H9 (cell line): ENCODE measurements at regions not wholly inside any gene's neighbourhood (a gene's known extent, or its start where the extent isn't known, plus 50 kb on each side); places are given as distances from the start of the nearest gene placed in this dataset.

Experiments
- DNase-seq: peaks from one replicate; pipeline ENCODE4 v3.0.0-alpha.2; 2017
- H2AFZ ChIP-seq: one replicate; pipeline ENCODE4 v1.6.1; 2013; ENCODE audit warnings: mild to moderate bottlenecking, low read length, control low read depth, moderate library complexity
- H2AK5ac ChIP-seq: 2 replicates; pipeline ENCODE4 v1.6.1; 2013; ENCODE audit warnings: low read length, control low read depth, mixed read lengths; ENCODE audit not compliant: insufficient read length
- H2BK120ac ChIP-seq: one replicate; pipeline ENCODE4 v1.6.1; 2013; ENCODE audit warnings: low read depth, mild to moderate bottlenecking, low read length, control low read depth, inconsistent platforms; ENCODE audit not compliant: poor library complexity, severe bottlenecking
- H2BK12ac ChIP-seq: 2 replicates; pipeline ENCODE4 v1.6.1; 2013; ENCODE audit warnings: low read length, control low read depth, mixed read lengths, low read depth; ENCODE audit not compliant: insufficient read length
- H2BK15ac ChIP-seq: 2 replicates; pipeline ENCODE4 v1.6.1; 2013; ENCODE audit warnings: low read depth, low read length, control low read depth
- H2BK20ac ChIP-seq: one replicate; pipeline ENCODE4 v1.6.1; 2013; ENCODE audit warnings: low read depth, mild to moderate bottlenecking, low read length, control low read depth, inconsistent platforms; ENCODE audit not compliant: poor library complexity, severe bottlenecking
- H2BK5ac ChIP-seq: 2 replicates; pipeline ENCODE4 v1.6.1; 2013; ENCODE audit warnings: low read length, control low read depth, mixed read lengths; ENCODE audit not compliant: insufficient read length
- H3K14ac ChIP-seq: 2 replicates; pipeline ENCODE4 v1.6.1; 2013; ENCODE audit warnings: low read length, control low read depth; ENCODE audit not compliant: insufficient read depth
- H3K18ac ChIP-seq: 2 replicates; pipeline ENCODE4 v1.6.1; 2013; ENCODE audit warnings: low read depth, mild to moderate bottlenecking, mixed read lengths, low read length, control low read depth; ENCODE audit not compliant: insufficient read length
- H3K23ac ChIP-seq: 2 replicates; pipeline ENCODE4 v1.6.1; 2013; ENCODE audit warnings: low read length, control low read depth, mixed read lengths, low read depth; ENCODE audit not compliant: insufficient read length
- H3K23me2 ChIP-seq: 2 replicates; pipeline ENCODE4 v1.6.1; 2013; ENCODE audit warnings: low read depth, mild to moderate bottlenecking, mixed read lengths, low read length, control low read depth; ENCODE audit not compliant: insufficient read length, poor library complexity, severe bottlenecking
- H3K27ac ChIP-seq: 2 replicates; pipeline ENCODE4 v1.5.1; 2013; ENCODE audit warnings: low read length, control low read depth, mixed read lengths, low read depth; ENCODE audit not compliant: insufficient read length
- H3K27me3 ChIP-seq: 2 replicates; pipeline ENCODE4 v1.6.1; 2013; ENCODE audit warnings: low read length, control low read depth, inconsistent platforms; ENCODE audit not compliant: insufficient read depth
- H3K4ac ChIP-seq: 2 replicates; pipeline ENCODE4 v1.6.1; 2013; ENCODE audit warnings: low read depth, mild to moderate bottlenecking, control low read depth, inconsistent platforms, low read length, moderate library complexity
- H3K4me1 ChIP-seq: 2 replicates; pipeline ENCODE4 v1.6.1; 2013; ENCODE audit warnings: low read length, control low read depth, inconsistent platforms; ENCODE audit not compliant: insufficient read depth
- H3K4me2 ChIP-seq: 2 replicates; pipeline ENCODE4 v1.6.1; 2013; ENCODE audit warnings: low read length, control low read depth, mixed read lengths; ENCODE audit not compliant: insufficient read length, insufficient read depth
- H3K56ac ChIP-seq: 2 replicates; pipeline ENCODE4 v1.6.1; 2013; ENCODE audit warnings: low read depth, mild to moderate bottlenecking, mixed read lengths, low read length, control low read depth; ENCODE audit not compliant: insufficient read length
- H3K79me1 ChIP-seq: 2 replicates; pipeline ENCODE4 v1.6.1; 2013; ENCODE audit warnings: low read depth, mild to moderate bottlenecking, moderate library complexity, low read length, control low read depth, inconsistent platforms; ENCODE audit not compliant: insufficient read depth, poor library complexity, severe bottlenecking
- H3K79me2 ChIP-seq: 2 replicates; pipeline ENCODE4 v1.6.1; 2013; ENCODE audit warnings: low read length, control low read depth, inconsistent platforms; ENCODE audit not compliant: insufficient read depth
- H3K9ac ChIP-seq: 2 replicates; pipeline ENCODE4 v1.6.1; 2013; ENCODE audit warnings: low read length, control low read depth, mixed read lengths; ENCODE audit not compliant: insufficient read length; ENCODE audit errors: extremely low read depth
- H3K9me3 ChIP-seq: one replicate; pipeline ENCODE4 v1.6.1; 2013; ENCODE audit warnings: low read depth, low read length, inconsistent platforms; ENCODE audit not compliant: control insufficient read depth
- H3T11ph ChIP-seq: one replicate; pipeline ENCODE4 v1.6.1; 2013; ENCODE audit warnings: mild to moderate bottlenecking, low read length, control low read depth, inconsistent platforms
- H4K20me1 ChIP-seq: one replicate; pipeline ENCODE4 v1.6.1; 2013; ENCODE audit not compliant: control insufficient read depth, insufficient read length, insufficient read depth
- H4K5ac ChIP-seq: 2 replicates; pipeline ENCODE4 v1.6.1; 2013; ENCODE audit warnings: low read depth, mild to moderate bottlenecking, mixed read lengths, low read length, control low read depth; ENCODE audit not compliant: insufficient read length
- H4K8ac ChIP-seq: replicated peaks from 2 replicates; pipeline ENCODE4 v1.6.1; 2013; ENCODE audit warnings: low read length, control low read depth, mixed read lengths, low read depth; ENCODE audit not compliant: insufficient read length
- H4K91ac ChIP-seq: 2 replicates; pipeline ENCODE4 v1.6.1; 2013; ENCODE audit warnings: low read depth, mild to moderate bottlenecking, moderate library complexity, mixed read lengths, low read length, control low read depth; ENCODE audit not compliant: insufficient read length
- H3K27ac Mint-ChIP-seq, 3 experiments: 2 replicates in 2 of 3; 3 replicates in 1 of 3; pipeline ENCODE4 v1.8.0; 2020 to 2021; ENCODE audit warnings: mixed read lengths in 3 of 3, mild to moderate bottlenecking in 1 of 3, moderate library complexity in 1 of 3
- H3K27me3 Mint-ChIP-seq: 2 replicates; pipeline ENCODE4 v1.8.0; 2021; ENCODE audit warnings: low read depth, mild to moderate bottlenecking, moderate library complexity, mixed read lengths
- H3K36me3 Mint-ChIP-seq, 3 experiments: 2 replicates in 2 of 3; 3 replicates in 1 of 3; pipeline ENCODE4 v1.8.0; 2020 to 2021; ENCODE audit warnings: low read depth in 3 of 3, mixed read lengths in 3 of 3; ENCODE audit not compliant: insufficient read depth in 1 of 3
- H3K4me1 Mint-ChIP-seq, 2 experiments: 2 replicates each; pipeline ENCODE4 v1.8.0; 2020; ENCODE audit warnings: mixed read lengths in 2 of 2
- H3K4me3 Mint-ChIP-seq, 2 experiments: 2 replicates in 1 of 2; 3 replicates in 1 of 2; pipeline ENCODE4 v1.8.0; 2020 to 2021; ENCODE audit warnings: mild to moderate bottlenecking in 2 of 2, mixed read lengths in 2 of 2, moderate library complexity in 1 of 2
- H3K9me3 Mint-ChIP-seq, 2 experiments: 2 replicates in 1 of 2; 3 replicates in 1 of 2; pipeline ENCODE4 v1.8.0; 2020; ENCODE audit warnings: mild to moderate bottlenecking in 2 of 2, mixed read lengths in 2 of 2, moderate library complexity in 1 of 2
- CTCF ChIP-seq: fragments of 200-600 bp; sonication (generic); conservative IDR thresholded peaks from 3 replicates; pipeline ENCODE4 v1.8.0; 2021; ENCODE audit warnings: antibody characterized with exemption, mild to moderate bottlenecking
- WGBS: extraction: QIAGEN DNeasy Blood & Tissue Kit; methylation state at CpG from one replicate; pipeline ENCODE4 v1.1.7; 2013; ENCODE audit warnings: missing lambda C conversion rate, low lambda C conversion rate, mixed read lengths; ENCODE audit not compliant: insufficient read length; ENCODE audit errors: extremely low coverage; 5-methylcytosine and 5-hydroxymethylcytosine counted together

- H2AK5ac ChIP-seq, result no peak overlapping the region
- Mint-ChIP-seq H3K4me3 (no peak overlapping the region), H3K27ac (no peak overlapping the region), H3K27me3 (no peaks in the 10 kb centered on the region), H3K9me3 (no peaks in the 10 kb centered on the region), H3K4me1 (no peaks in the 10 kb centered on the region), H3K36me3 (no peaks in the 10 kb centered on the region; a peak in 1 of 7 replicates)
- H3K79me1 ChIP-seq, result no peaks in the 10 kb centered on the region
- H2AFZ ChIP-seq, result no peak overlapping the region
- no peaks in the 10 kb centered on the region for H4K20me1 ChIP-seq
- no peak for DNase-seq
- no peak overlapping the region for H2BK20ac ChIP-seq
- H3K23ac ChIP-seq, result no peak overlapping the region
- H3K56ac ChIP-seq, result no peak overlapping the region
- H2BK12ac ChIP-seq, result no peak overlapping the region
- no peak overlapping the region for H3K18ac ChIP-seq
- no peaks in the 10 kb centered on the region for H3K4me1 ChIP-seq
- no CpG with 5 or more reads among the region's 1 CpG for WGBS
- H3K4me2 ChIP-seq, result no peak overlapping the region
- no peak overlapping the region for H2BK15ac ChIP-seq
- no peak overlapping the region for H4K91ac ChIP-seq
- no peak overlapping the region for H2BK120ac ChIP-seq
- no peaks in the 10 kb centered on the region for H3K79me2 ChIP-seq
- H3K27ac ChIP-seq, result no peak overlapping the region
- no peaks in the 10 kb centered on the region for H3K9me3 ChIP-seq
- H3K27me3 ChIP-seq, result no peaks in the 10 kb centered on the region
- H2BK5ac ChIP-seq, result no peak overlapping the region
- no peaks in the 10 kb centered on the region for H3K23me2 ChIP-seq
- no peak overlapping the region for H4K5ac ChIP-seq
- H4K8ac ChIP-seq, result no peak overlapping the region
- no peak overlapping the region for H3K14ac ChIP-seq
- no peak overlapping the region for H3T11ph ChIP-seq
- no peak overlapping the region for H3K9ac ChIP-seq
- no peak for TF ChIP-seq CTCF
- H3K4ac ChIP-seq, result no peak overlapping the region
Measured at GRCh38 chr14:84804895-84805294, 725.0 kb upstream of the FLRT2 start.
